ENCODE measurements at regions not wholly inside any gene's neighbourhood (a gene's known extent, or its start where the extent isn't known, plus 50 kb on each side); places are given as distances from the start of the nearest gene placed in this dataset.

GRCh38 chr6:142009647-142010046, 123.1 kb upstream of the GJE1 start:
- DNase-seq (ENCODE audit: low read depth): peak; percentile 90
- no peak for TF ChIP-seq CTCF (conservative IDR thresholded peaks at IDR 0.05; ENCODE audit: low read depth, low read length)
- H3K4me3 ChIP-seq (ENCODE audit: low read length): no peak overlapping the region

GRCh38 chr6:142008781-142009180, 123.9 kb upstream of the GJE1 start:
- DNase-seq (ENCODE audit: low read depth): no peak
- no peak for TF ChIP-seq CTCF (conservative IDR thresholded peaks at IDR 0.05; ENCODE audit: low read depth, low read length)
- H3K4me3 ChIP-seq (ENCODE audit: low read length): no peak overlapping the region

GRCh38 chr6:142008016-142008735, 124.5 kb upstream of the GJE1 start:
- DNase-seq (ENCODE audit: low read depth): no peak
- TF ChIP-seq CTCF (conservative IDR thresholded peaks at IDR 0.05; ENCODE audit: low read depth, low read length): no peak
- no peak overlapping the region for H3K4me3 ChIP-seq (ENCODE audit: low read length)

- TF ChIP-seq CTCF (conservative IDR thresholded peaks at IDR 0.05; ENCODE audit: low read depth, low read length): no peak
- H3K4me3 ChIP-seq (ENCODE audit: low read length): no peak overlapping the region
- no peak for DNase-seq (ENCODE audit: low read depth)
Measured at GRCh38 chr6:142005021-142005420, 127.7 kb upstream of the GJE1 start.

GRCh38 chr6:142002825-142003405, 129.8 kb upstream of the GJE1 start:
- H3K4me3 ChIP-seq (ENCODE audit: low read length): no peak overlapping the region
- DNase-seq (ENCODE audit: low read depth): no peak
- TF ChIP-seq CTCF (conservative IDR thresholded peaks at IDR 0.05; ENCODE audit: low read depth, low read length): no peak

- H3K4me3 ChIP-seq (ENCODE audit: low read length): no peak overlapping the region
- DNase-seq (ENCODE audit: low read depth): no peak
- TF ChIP-seq CTCF (conservative IDR thresholded peaks at IDR 0.05; ENCODE audit: low read depth, low read length): no peak
Measured at GRCh38 chr6:141996823-141997222, 135.9 kb upstream of the GJE1 start.

- TF ChIP-seq CTCF (conservative IDR thresholded peaks at IDR 0.05; ENCODE audit: low read depth, low read length): no peak
- no peak overlapping the region for H3K4me3 ChIP-seq (ENCODE audit: low read length)
- DNase-seq (ENCODE audit: low read depth): no peak
Measured at GRCh38 chr6:141992109-141992508, 140.6 kb upstream of the GJE1 start.
